HTR-8/SVneo (cell line): ENCODE measurements at regions not wholly inside any gene's neighbourhood (a gene's known extent, or its start where the extent isn't known, plus 50 kb on each side); places are given as distances from the start of the nearest gene placed in this dataset.
"Not testable (repeated sequence)": the region's sequence is repeated elsewhere in the genome, so short reads cannot be mapped to it uniquely, and the experiment has no call there.

Experiments
- DNase-seq: peaks from one replicate; pipeline ENCODE4 v3.0.0; 2011; ENCODE audit warnings: low spot score, mixed read lengths; ENCODE audit not compliant: insufficient read length
- FAIRE-seq: peaks from 2 replicates; lab custom pipeline; 2011; peaks lifted over from hg19 to GRCh38; lab: Jason Lieb, UNC

GRCh38 chr7:116410694-116411093, 88.8 kb upstream of the CAV2 start:
- not testable (repeated sequence) for FAIRE-seq, DNase-seq

GRCh38 chr7:116417593-116418345, 81.8 kb upstream of the CAV2 start:
- no peak for FAIRE-seq

GRCh38 chr7:116418524-116418923, 81.0 kb upstream of the CAV2 start:
- DNase-seq (no peak), FAIRE-seq (no peak)

More at GRCh38 chr7:116417593-116418345, 81.8 kb upstream of the CAV2 start:
- no peak for DNase-seq

- FAIRE-seq (no peak), DNase-seq (no peak)
These were observed 79.5 kb upstream of the CAV2 start for GRCh38 chr7:116420003-116420402.

- DNase-seq (no peak), FAIRE-seq (no peak)
These were observed 78.2 kb upstream of the CAV2 start for GRCh38 chr7:116421298-116421697.

- DNase-seq (no peak), FAIRE-seq (no peak)
These were observed 76.9 kb upstream of the CAV2 start for GRCh38 chr7:116422683-116423082.

GRCh38 chr7:116423499-116423898, 76.0 kb upstream of the CAV2 start:
- DNase-seq (no peak), FAIRE-seq (no peak)

GRCh38 chr7:116425647-116426209, 73.8 kb upstream of the CAV2 start:
- DNase-seq (no peak), FAIRE-seq (no peak)

- DNase-seq (peak; percentile 50), FAIRE-seq (no peak)
These were observed 72.9 kb upstream of the CAV2 start for GRCh38 chr7:116426428-116427156.

- DNase-seq = no peak
- no peak for FAIRE-seq
These were observed 69.4 kb upstream of the CAV2 start for GRCh38 chr7:116429986-116430619.

GRCh38 chr7:116431787-116432526, 67.6 kb upstream of the CAV2 start:
- FAIRE-seq = no peak
- DNase-seq = no peak

- DNase-seq = no peak
- no peak for FAIRE-seq
These were observed 67.0 kb upstream of the CAV2 start for GRCh38 chr7:116432527-116432916.

GRCh38 chr7:116433246-116433645, 66.3 kb upstream of the CAV2 start:
- no peak for FAIRE-seq
- no peak for DNase-seq

- DNase-seq (peak; percentile 10), FAIRE-seq (no peak)
These were observed 64.7 kb upstream of the CAV2 start for GRCh38 chr7:116434820-116435341.

GRCh38 chr7:116436305-116436826, 63.2 kb upstream of the CAV2 start:
- FAIRE-seq (no peak), DNase-seq (no peak)

- DNase-seq (peak; percentile 12), FAIRE-seq (no peak)
These were observed 61.3 kb upstream of the CAV2 start for GRCh38 chr7:116438267-116438666.

GRCh38 chr7:116439005-116439404, 60.5 kb upstream of the CAV2 start:
- FAIRE-seq = no peak
- no peak for DNase-seq

- no peak for FAIRE-seq
These were observed 59.5 kb upstream of the CAV2 start for GRCh38 chr7:116439841-116440549.

GRCh38 chr7:116441534-116441933, 58.0 kb upstream of the CAV2 start:
- DNase-seq (no peak), FAIRE-seq (no peak)

More at GRCh38 chr7:116439841-116440549, 59.5 kb upstream of the CAV2 start:
- no peak for DNase-seq
